Activated T-helper 2 cell treated with anti-CD3 and anti-CD28 coated beads, Interferon-gamma antibody, Interleukin-2, Interleukin-4, amounts not matched to agents 10 μg/mL and 5 μg/mL and 100 μg/mL, durations not matched to agents 14 hours and 24 hours and 36 hours (primary cell): ENCODE measurements at regions not wholly inside any gene's neighbourhood (a gene's known extent, or its start where the extent isn't known, plus 50 kb on each side); places are given as distances from the start of the nearest gene placed in this dataset.

Experiments
- DNase-seq: peaks from one replicate; pipeline ENCODE4 v3.0.0; 2021; ENCODE audit warnings: low spot score
- H3K27ac Mint-ChIP-seq: one replicate; pipeline ENCODE4 v1.8.0; 2021; ENCODE audit warnings: mixed read lengths
- H3K27me3 Mint-ChIP-seq: one replicate; pipeline ENCODE4 v1.8.0; 2021; ENCODE audit warnings: low read depth, mixed read lengths
- H3K36me3 Mint-ChIP-seq: one replicate; pipeline ENCODE4 v1.8.0; 2021; ENCODE audit warnings: low read depth, mixed read lengths
- H3K4me1 Mint-ChIP-seq: one replicate; pipeline ENCODE4 v1.8.0; 2021; ENCODE audit warnings: low read depth, mixed read lengths
- H3K4me3 Mint-ChIP-seq: one replicate; pipeline ENCODE4 v1.8.0; 2021; ENCODE audit warnings: low read depth, mild to moderate bottlenecking, moderate library complexity, mixed read lengths
- H3K9me3 Mint-ChIP-seq: one replicate; pipeline ENCODE4 v1.8.0; 2021; ENCODE audit warnings: mixed read lengths
- intact Hi-C: fragments of 100-400 bp; cut with micrococcal nuclease; formaldehyde crosslinking; loops from one replicate; pipeline ENCODE4 v1.15.1; 2023

DNA sequence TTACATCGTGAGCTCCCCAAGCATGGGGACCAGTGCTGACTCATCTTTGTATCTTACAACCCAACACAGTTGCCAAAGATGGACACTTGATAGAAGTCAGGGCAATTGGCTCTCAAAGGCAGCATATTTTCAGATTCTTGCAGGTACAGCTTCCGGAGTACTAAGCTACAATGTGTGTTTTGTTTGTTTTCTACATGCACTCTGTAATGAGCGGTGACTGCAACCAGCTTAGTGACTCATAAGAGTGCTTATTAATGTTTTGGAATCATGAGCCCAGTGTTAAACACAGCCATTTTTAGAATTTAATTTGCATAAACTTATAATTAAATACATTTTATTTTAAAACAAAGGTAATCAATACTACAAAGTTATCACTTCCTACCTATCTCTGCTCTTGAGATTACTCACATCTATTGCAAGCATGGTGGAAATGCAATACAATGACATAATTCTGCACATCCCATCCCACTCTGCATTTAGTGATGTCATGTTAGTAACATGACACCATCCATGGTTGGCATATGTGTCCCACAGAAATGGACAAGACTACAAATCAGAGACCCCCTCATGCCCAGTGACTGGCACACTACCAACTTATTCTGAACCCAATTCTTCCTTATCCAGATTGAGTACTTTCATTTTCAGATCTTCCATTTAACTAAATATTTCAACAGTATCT, 399.8 kb upstream of the ST6GAL2 start:
- H3K9me3 Mint-ChIP-seq: peaks cover 3% of the 10 kb centered on the region
- DNase-seq: no peak
- no peaks in the 10 kb centered on the region for H3K27me3 Mint-ChIP-seq
- H3K4me3 Mint-ChIP-seq: no peak overlapping the region
- no peaks in the 10 kb centered on the region for H3K36me3 Mint-ChIP-seq
- H3K4me1 Mint-ChIP-seq: no peaks in the 10 kb centered on the region
- intact Hi-C loops: no loop called here
- no peak overlapping the region for H3K27ac Mint-ChIP-seq

DNA sequence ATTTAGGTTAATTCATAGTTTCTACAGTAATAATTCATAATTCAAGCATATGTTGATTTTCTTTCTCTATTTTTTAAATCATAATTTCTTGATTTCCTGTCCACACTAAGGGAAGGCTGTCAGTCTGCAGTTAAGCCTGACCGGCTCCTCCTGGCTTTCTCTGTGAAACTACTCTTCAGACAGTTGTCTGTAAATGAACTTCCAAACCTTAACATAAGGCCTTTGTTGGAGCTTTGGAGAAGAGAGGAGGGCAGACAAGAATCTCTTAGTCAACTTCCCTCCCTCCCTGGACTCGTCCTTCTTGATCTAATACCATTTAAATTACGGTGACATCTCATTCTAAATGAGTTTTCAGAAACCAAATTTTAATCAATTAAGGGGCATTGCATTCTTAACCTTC, 404.1 kb upstream of the ST6GAL2 start:
- intact Hi-C loops: no loop called here
- Mint-ChIP-seq H3K4me1 (no peaks in the 10 kb centered on the region), H3K27ac (no peak overlapping the region), H3K9me3 (no peaks in the 10 kb centered on the region), H3K27me3 (no peaks in the 10 kb centered on the region), H3K36me3 (no peaks in the 10 kb centered on the region), H3K4me3 (no peak overlapping the region)
- DNase-seq: no peak

DNA sequence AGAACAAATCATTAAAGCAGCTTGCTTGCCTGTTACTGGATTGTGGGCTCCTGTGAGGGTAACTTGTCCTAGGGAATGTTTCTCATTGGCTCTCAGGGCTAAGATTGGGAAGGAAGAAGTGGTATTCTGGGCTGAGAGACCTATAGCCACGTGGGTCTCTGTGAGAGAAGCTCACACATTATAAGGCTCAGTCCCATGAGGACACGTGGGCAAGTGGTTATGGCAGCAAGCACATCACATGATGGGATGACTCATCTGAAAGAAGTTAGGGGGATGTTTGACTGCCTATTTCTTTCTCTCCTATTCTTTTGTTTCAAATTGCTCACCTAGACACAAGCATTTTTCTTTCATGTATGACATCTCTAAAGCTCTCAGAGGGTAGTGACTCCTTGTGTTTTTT, 418.0 kb upstream of the ST6GAL2 start:
- Mint-ChIP-seq H3K27ac (no peak overlapping the region), H3K36me3 (no peaks in the 10 kb centered on the region), H3K9me3 (peaks cover 8% of the 10 kb centered on the region), H3K4me1 (no peaks in the 10 kb centered on the region), H3K4me3 (no peak overlapping the region), H3K27me3 (no peaks in the 10 kb centered on the region)
- DNase-seq: no peak
- intact Hi-C loops: no loop called here

DNA sequence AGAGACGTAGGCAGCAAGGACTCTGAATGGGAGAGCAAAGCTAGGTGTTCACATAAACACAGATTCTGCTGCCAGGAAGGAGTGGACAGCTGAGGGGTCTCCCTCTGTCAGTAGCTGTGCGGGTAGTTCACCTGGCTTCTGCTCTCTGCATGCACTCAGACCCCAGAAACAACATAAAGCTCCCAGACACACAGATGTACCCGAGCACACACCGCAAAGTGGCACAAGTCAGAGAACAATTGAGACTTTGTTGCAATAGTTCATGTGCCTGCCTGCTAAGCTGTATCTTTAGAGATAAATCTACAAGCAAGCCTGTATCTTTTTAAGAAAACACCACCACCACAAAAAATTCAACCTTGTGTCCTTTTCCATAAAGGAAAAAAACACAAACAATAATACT, 420.0 kb upstream of the ST6GAL2 start:
- no peak overlapping the region for H3K4me3 Mint-ChIP-seq
- intact Hi-C loops: no loop called here
- H3K4me1 Mint-ChIP-seq: no peaks in the 10 kb centered on the region
- H3K27ac Mint-ChIP-seq: no peak overlapping the region
- peaks cover 21% of the 10 kb centered on the region for H3K9me3 Mint-ChIP-seq
- DNase-seq: no peak
- no peaks in the 10 kb centered on the region for H3K27me3 Mint-ChIP-seq
- no peaks in the 10 kb centered on the region for H3K36me3 Mint-ChIP-seq

DNA sequence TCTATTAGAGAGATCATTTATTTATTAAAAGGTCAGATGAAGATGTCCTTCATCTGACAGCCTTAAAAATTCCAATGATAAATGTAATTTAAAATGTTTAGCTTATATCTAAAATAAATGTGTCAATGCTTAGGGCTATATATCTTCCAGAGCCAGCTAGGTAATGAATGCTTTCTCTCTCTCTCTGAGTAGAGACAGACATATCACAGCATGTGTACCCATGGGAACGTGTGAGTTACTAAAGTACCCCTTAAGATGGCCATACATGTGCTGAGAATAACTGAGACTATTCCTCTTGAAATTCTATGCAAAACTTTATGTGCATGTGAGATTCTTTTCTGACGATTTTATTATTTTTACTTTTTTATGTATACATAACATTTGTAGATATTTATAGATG, 420.9 kb upstream of the ST6GAL2 start:
- Mint-ChIP-seq H3K4me1 (no peaks in the 10 kb centered on the region), H3K36me3 (no peaks in the 10 kb centered on the region), H3K9me3 (peaks cover 21% of the 10 kb centered on the region), H3K4me3 (no peak overlapping the region), H3K27ac (no peak overlapping the region), H3K27me3 (no peaks in the 10 kb centered on the region)
- DNase-seq: no peak
- intact Hi-C loops: no loop called here

DNA sequence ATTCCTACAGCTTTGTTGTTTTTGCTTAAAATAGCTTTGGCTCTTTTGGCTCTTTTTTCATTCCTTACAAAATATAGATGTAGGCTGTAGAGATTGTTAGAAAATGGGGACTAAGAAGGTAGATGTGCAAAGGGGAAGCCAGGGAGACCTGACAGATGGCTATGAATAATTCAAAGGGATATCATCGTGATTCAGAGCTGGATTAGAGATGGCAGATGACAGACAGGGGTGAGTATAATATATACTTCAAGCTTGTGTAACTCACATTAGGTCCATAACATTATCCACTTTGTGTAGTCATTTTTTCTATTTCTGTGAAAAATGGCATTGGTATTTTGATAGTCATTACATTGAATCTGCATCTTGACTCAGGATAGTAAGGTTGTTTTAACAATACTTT, 422.9 kb upstream of the ST6GAL2 start:
- no peaks in the 10 kb centered on the region for H3K27me3 Mint-ChIP-seq
- no peaks in the 10 kb centered on the region for H3K36me3 Mint-ChIP-seq
- no peak overlapping the region for H3K4me3 Mint-ChIP-seq
- intact Hi-C loops: no loop called here
- peaks cover 21% of the 10 kb centered on the region for H3K9me3 Mint-ChIP-seq
- H3K27ac Mint-ChIP-seq: no peak overlapping the region
- H3K4me1 Mint-ChIP-seq: no peaks in the 10 kb centered on the region
- DNase-seq: no peak

DNA sequence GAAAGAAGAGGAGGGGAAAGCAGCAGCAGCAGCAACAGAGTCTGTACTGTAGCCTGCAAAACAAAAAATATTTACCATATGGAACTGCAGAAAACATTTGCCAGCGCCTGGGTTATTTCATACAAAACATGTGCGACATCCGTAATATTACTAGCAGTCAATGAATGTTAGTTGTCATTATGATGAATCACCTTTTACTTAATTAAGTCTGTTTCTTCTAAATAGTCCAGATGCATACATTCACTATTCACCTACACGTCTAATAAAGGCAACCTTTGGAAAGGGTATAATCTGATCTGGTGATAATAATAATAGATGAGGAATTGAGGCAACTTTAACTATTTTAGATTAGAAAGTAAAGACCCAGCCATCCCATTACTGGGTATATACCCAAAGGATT, 426.3 kb upstream of the ST6GAL2 start:
- intact Hi-C loops: no loop called here
- Mint-ChIP-seq H3K9me3 (peaks cover 21% of the 10 kb centered on the region), H3K27ac (no peak overlapping the region), H3K4me3 (no peak overlapping the region), H3K36me3 (no peaks in the 10 kb centered on the region), H3K27me3 (no peaks in the 10 kb centered on the region), H3K4me1 (no peaks in the 10 kb centered on the region)
- no peak for DNase-seq

DNA sequence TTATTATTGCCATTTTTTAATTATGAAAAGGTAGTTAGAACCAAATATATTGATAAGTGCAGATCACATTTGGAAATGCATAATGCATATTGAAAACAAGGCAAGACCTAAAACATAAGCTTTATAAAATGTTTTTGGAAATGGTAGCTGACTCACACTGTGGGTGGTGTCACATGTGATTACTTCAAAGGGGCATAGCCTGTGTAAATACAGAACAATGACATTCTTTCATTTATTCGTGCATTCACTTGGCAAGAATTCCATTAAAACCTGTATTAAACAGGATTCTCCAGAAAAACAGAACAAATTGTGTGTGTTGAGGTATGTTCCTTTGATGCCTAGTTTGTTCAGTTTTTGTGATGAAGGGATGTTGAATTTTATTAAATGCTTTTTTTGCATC, 427.3 kb upstream of the ST6GAL2 start:
- Mint-ChIP-seq H3K27me3 (no peaks in the 10 kb centered on the region), H3K9me3 (peaks cover 21% of the 10 kb centered on the region), H3K4me3 (no peak overlapping the region), H3K4me1 (no peaks in the 10 kb centered on the region), H3K27ac (no peak overlapping the region), H3K36me3 (no peaks in the 10 kb centered on the region)
- no peak for DNase-seq
- intact Hi-C loops: no loop called here

DNA sequence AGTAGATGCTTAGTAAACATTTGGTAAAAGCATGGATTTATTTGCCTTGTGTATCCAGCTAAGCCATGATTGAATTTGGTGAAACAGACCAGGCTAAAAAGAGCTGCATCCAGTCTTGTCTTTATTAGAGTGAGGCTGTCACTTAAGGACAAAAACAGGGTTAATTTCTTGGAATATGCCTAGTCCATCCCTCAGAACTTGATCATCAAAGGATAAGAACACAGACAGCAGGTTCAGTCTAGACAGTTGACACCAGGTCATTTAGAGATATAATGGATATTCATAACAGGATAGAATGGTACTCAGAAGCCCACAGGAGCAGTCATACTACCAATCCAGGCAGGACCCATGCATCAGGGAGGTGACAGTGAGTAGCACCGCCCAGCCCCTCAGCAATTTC, 434.9 kb upstream of the ST6GAL2 start:
- Mint-ChIP-seq H3K27ac (no peak overlapping the region), H3K4me1 (no peaks in the 10 kb centered on the region), H3K36me3 (no peaks in the 10 kb centered on the region), H3K27me3 (no peaks in the 10 kb centered on the region), H3K9me3 (peaks cover 7% of the 10 kb centered on the region), H3K4me3 (no peak overlapping the region)
- intact Hi-C loops: no loop called here
- DNase-seq: no peak

DNA sequence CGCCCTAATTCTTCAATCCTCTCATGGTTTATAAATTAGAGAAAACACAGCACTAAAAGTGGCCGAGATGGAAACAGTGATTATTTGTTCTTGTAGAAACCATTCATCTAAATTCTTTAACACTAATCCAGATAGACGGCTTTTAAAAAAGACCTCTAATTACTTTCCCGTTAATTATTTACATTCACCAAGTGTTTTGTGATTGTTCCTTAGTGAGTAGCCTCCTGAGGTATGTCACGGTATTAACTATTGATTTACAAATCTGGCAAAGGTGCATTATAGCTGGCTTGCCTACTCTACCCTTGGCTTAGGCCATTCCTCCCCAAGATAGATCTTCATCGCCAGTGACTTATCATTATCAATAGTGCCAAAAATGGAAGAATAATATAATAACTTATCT, 436.4 kb upstream of the ST6GAL2 start:
- no peaks in the 10 kb centered on the region for H3K4me1 Mint-ChIP-seq
- intact Hi-C loops: no loop called here
- H3K4me3 Mint-ChIP-seq: no peak overlapping the region
- H3K27me3 Mint-ChIP-seq: no peaks in the 10 kb centered on the region
- H3K9me3 Mint-ChIP-seq: peaks cover 14% of the 10 kb centered on the region
- H3K27ac Mint-ChIP-seq: no peak overlapping the region
- no peak for DNase-seq
- H3K36me3 Mint-ChIP-seq: no peaks in the 10 kb centered on the region

DNA sequence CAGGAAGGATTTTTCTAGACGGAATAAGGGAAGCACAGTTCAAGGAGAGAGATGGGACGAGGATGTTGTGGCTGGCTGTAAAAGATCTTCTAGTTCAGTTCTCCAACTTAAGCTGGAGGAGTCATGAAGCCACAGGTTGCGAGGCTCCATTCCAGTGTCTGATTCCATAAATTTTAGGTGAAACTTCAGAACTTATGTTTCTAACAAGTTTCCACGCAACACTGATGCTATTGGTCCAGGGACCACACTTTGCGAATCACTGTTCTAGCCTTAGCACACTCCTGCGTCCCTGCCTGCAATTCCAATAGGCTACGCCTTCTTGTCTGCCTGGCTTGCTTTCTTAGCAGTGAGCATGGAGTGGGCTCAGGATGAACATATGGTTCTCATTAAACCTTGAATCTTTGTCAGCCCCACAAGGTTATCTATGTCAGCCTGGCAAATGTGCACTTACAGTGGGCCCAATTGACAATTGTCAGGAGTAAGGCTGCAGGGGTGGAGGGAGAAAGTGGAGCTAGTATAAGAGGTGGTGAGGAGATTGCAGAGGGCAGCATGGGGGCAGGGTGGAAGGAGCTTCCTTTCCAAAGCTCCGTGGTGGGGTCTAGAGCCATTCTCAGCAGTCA, 438.1 kb upstream of the ST6GAL2 start:
- Mint-ChIP-seq H3K9me3 (peaks cover 21% of the 10 kb centered on the region), H3K36me3 (no peaks in the 10 kb centered on the region), H3K27ac (no peak overlapping the region), H3K4me3 (no peak overlapping the region), H3K27me3 (no peaks in the 10 kb centered on the region), H3K4me1 (no peaks in the 10 kb centered on the region)
- DNase-seq: no peak
- intact Hi-C loops: no loop called here

DNA sequence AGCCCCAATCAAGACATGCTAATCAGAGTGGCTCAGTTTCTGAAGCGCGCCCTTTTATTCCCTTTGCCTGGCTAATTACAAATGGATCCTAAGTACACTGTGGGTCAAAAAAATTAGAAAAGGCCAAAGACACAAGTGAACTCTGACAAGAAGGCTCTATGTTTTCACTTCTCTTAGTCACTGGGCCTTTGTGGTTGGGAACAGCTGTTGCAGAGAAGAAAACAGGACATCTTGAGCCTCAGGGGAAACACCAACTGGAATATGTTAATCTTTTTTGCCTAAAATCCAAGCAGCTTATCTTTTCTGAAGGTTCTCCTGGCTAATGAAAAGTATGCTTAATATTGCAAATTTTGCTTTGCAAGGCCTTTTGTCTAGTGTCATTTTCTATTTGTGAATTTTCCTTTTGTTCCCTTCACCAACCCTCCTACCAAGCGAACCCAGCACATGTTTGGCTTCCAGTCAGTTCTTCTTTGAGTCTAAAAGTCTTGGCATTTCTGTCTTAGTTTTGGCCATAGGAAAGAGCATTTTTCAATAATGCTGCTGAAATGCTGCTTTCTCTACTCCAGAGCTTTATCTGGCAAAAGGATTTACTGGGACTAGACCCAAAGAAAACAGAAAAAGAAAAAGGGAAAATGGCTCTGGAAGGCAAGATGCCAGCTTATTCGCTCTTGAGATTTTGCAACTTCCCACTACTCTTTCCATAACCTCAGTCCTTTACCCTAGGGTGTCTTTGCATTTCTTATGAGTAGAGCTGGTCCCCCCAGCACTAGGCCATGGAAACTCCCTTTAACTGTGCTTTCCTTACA, 440.2 kb upstream of the ST6GAL2 start:
- H3K4me1 Mint-ChIP-seq: no peaks in the 10 kb centered on the region
- no peaks in the 10 kb centered on the region for H3K27me3 Mint-ChIP-seq
- H3K4me3 Mint-ChIP-seq: no peak overlapping the region
- intact Hi-C loops: no loop called here
- H3K27ac Mint-ChIP-seq: no peak overlapping the region
- no peaks in the 10 kb centered on the region for H3K36me3 Mint-ChIP-seq
- H3K9me3 Mint-ChIP-seq: peaks cover 33% of the 10 kb centered on the region
- no peak for DNase-seq

DNA sequence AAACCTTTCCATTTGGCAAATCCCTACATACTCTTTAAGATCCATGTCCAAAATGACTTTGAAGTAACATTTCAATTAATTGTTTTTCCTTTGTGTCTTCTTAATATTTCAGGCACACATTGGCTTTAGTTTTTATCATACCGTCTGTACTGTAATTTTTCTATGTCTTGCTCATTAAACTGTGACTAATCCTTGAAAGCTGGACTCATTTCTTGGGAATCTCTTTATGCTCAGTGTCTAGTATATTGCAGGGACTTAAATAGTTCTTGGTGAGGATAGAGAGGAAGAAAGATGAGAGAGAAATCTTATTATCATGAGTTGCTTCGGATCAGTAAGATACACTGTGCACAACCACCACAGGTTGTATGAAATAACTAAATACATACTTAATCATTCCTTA, 448.3 kb upstream of the ST6GAL2 start:
- H3K27me3 Mint-ChIP-seq: no peaks in the 10 kb centered on the region
- no peak overlapping the region for H3K4me3 Mint-ChIP-seq
- H3K36me3 Mint-ChIP-seq: no peaks in the 10 kb centered on the region
- peaks cover 39% of the 10 kb centered on the region for H3K9me3 Mint-ChIP-seq
- H3K4me1 Mint-ChIP-seq: no peaks in the 10 kb centered on the region
- DNase-seq: no peak
- intact Hi-C loops: no loop called here
- H3K27ac Mint-ChIP-seq: no peak overlapping the region
